OCI-LY7 (cell line): ENCODE measurements at regions not wholly inside any gene's neighbourhood (a gene's known extent, or its start where the extent isn't known, plus 50 kb on each side); places are given as distances from the start of the nearest gene placed in this dataset.

ENCODE experiments used
- BruUV-seq: library from RNA; stranded (reverse); fragments of 400-500 nt; replicated peaks from 2 replicates; lab custom pipeline; 2021; lab: Mats Ljungman, UMichigan
- CTCF ChIA-PET: fragments of 300-600 bp; sonication (Branson Sonifier 250); formaldehyde crosslinking; loops from one replicate; lab custom pipeline; 2022; ENCODE audit warnings: antibody characterized with exemption; ENCODE audit not compliant: unreplicated experiment; lab: Charles Lee
- POLR2A ChIA-PET: fragments of 300-600 bp; sonication (Branson Sonifier 250); formaldehyde crosslinking; loops from one replicate; lab custom pipeline; 2022; ENCODE audit warnings: antibody characterized with exemption; lab: Charles Lee
- DNase-seq: peaks from one replicate; pipeline ENCODE4 v3.0.0-alpha.2; 2015; ENCODE audit warnings: low spot score
- H2AFZ ChIP-seq: fragments of 200-600 bp; sonication (generic), shearing (Covaris generic); 2 replicates; pipeline ENCODE4 v1.6.1; 2014; ENCODE audit warnings: mild to moderate bottlenecking, antibody characterized with exemption, low read length, moderate library complexity
- H3K27ac ChIP-seq: fragments of 200-600 bp; sonication (generic); 2 replicates; pipeline ENCODE4 v1.5.1; 2014; ENCODE audit warnings: mixed run types, low read depth, mild to moderate bottlenecking, moderate library complexity, low read length, inconsistent platforms; ENCODE audit not compliant: poor library complexity, severe bottlenecking
- H3K36me3 ChIP-seq: fragments of 200-600 bp; sonication (generic); 2 replicates; pipeline ENCODE4 v1.6.1; 2014; ENCODE audit warnings: mild to moderate bottlenecking, antibody characterized with exemption, low read length, moderate library complexity, mixed read lengths; ENCODE audit not compliant: insufficient read depth
- H3K4me1 ChIP-seq: fragments of 200-600 bp; sonication (generic); 2 replicates; pipeline ENCODE4 v1.5.1; 2014; ENCODE audit warnings: mild to moderate bottlenecking, low read length; ENCODE audit not compliant: insufficient read depth, poor library complexity, severe bottlenecking
- H3K4me2 ChIP-seq: fragments of 200-600 bp; sonication (generic); 2 replicates; pipeline ENCODE4 v1.6.1; 2014; ENCODE audit warnings: mild to moderate bottlenecking, low read length
- H3K4me3 ChIP-seq: fragments of 200-600 bp; sonication (generic); 2 replicates; pipeline ENCODE4 v1.5.1; 2014; ENCODE audit warnings: mild to moderate bottlenecking, low read depth, low read length; ENCODE audit not compliant: poor library complexity, severe bottlenecking
- H3K79me2 ChIP-seq: fragments of 200-600 bp; sonication (generic); 2 replicates; pipeline ENCODE4 v1.6.1; 2016; ENCODE audit warnings: low read depth, mild to moderate bottlenecking, low read length, moderate library complexity, mixed read lengths; ENCODE audit not compliant: insufficient read depth
- H3K9me2 ChIP-seq: fragments of 200-600 bp; sonication (generic); 2 replicates; pipeline ENCODE4 v1.6.1; 2016; ENCODE audit warnings: mild to moderate bottlenecking, low read length, mixed read lengths; ENCODE audit not compliant: insufficient read depth
- H3K9me3 ChIP-seq: fragments of 200-600 bp; sonication (generic); 2 replicates; pipeline ENCODE4 v1.6.1; 2014; ENCODE audit warnings: mild to moderate bottlenecking, mixed run types, low read length, mixed read lengths
- H4K20me1 ChIP-seq: fragments of 200-600 bp; sonication (generic); 2 replicates; pipeline ENCODE4 v1.6.1; 2014; ENCODE audit warnings: mild to moderate bottlenecking, antibody characterized with exemption, low read length, moderate library complexity, mixed read lengths; ENCODE audit not compliant: insufficient read depth
- CTCF ChIP-seq: fragments of 200-600 bp; sonication (generic); conservative IDR thresholded peaks from 2 replicates; pipeline ENCODE4 v1.5.1; 2014; ENCODE audit warnings: mild to moderate bottlenecking, antibody characterized with exemption, low read length, moderate library complexity, mixed read lengths
- EZH2phosphoT487 ChIP-seq: fragments of 200-600 bp; sonication (generic); IDR thresholded peaks from 2 replicates; pipeline ENCODE4 v1.6.1; 2018; ENCODE audit warnings: low read depth, borderline replicate concordance, mild to moderate bottlenecking, mixed run types, antibody characterized with exemption, low read length, moderate library complexity, mixed read lengths
- intact Hi-C: fragments of 100-400 bp; cut with micrococcal nuclease; formaldehyde crosslinking; loops from one replicate; pipeline ENCODE4 v1.10.0; 2022; ENCODE audit not compliant: unreplicated experiment

- intact Hi-C loops: no loop called here
- H4K20me1 ChIP-seq: no peaks in the 10 kb centered on the region
- no peak overlapping the region for H3K4me2 ChIP-seq
- no peak overlapping the region for H3K27ac ChIP-seq
- H3K79me2 ChIP-seq: no peaks in the 10 kb centered on the region
- BruUV-seq: no TSS peak
- no peak overlapping the region for H2AFZ ChIP-seq
- no peaks in the 10 kb centered on the region for H3K4me1 ChIP-seq
- no peak for TF ChIP-seq EZH2phosphoT487
- no peaks in the 10 kb centered on the region for H3K36me3 ChIP-seq
- no peak overlapping the region for H3K4me3 ChIP-seq
- no peak for DNase-seq
- no peaks in the 10 kb centered on the region for H3K9me2 ChIP-seq
- no peaks in the 10 kb centered on the region for H3K9me3 ChIP-seq
- CTCF ChIA-PET: no interaction called here
- POLR2A ChIA-PET: no interaction called here
Observed at GRCh38 chr16:9316008-9316407, 224.6 kb downstream of the HAPSTR1 start.

GRCh38 chr16:9316615-9317014 is 225.2 kb downstream of the HAPSTR1 start:
- Histone ChIP-seq H2AFZ (no peak overlapping the region), H3K9me3 (no peaks in the 10 kb centered on the region), H4K20me1 (no peaks in the 10 kb centered on the region), H3K36me3 (no peaks in the 10 kb centered on the region), H3K9me2 (no peaks in the 10 kb centered on the region), H3K4me2 (no peak overlapping the region), H3K79me2 (no peaks in the 10 kb centered on the region), H3K4me3 (no peak overlapping the region), H3K4me1 (no peaks in the 10 kb centered on the region), H3K27ac (no peak overlapping the region)
- intact Hi-C loops: no loop called here
- DNase-seq: no peak
- TF ChIP-seq CTCF (no peak), EZH2phosphoT487 (no peak)
- BruUV-seq: no TSS peak
- ChIA-PET CTCF (no interaction called here), POLR2A (no interaction called here)

- no TSS peak for BruUV-seq
- no peaks in the 10 kb centered on the region for H3K79me2 ChIP-seq
Observed at GRCh38 chr16:9318764-9319163, 227.3 kb downstream of the HAPSTR1 start.

More at GRCh38 chr16:9318764-9319163, 227.3 kb downstream of the HAPSTR1 start:
- Histone ChIP-seq H3K4me2 (no peak overlapping the region), H3K36me3 (no peaks in the 10 kb centered on the region), H3K9me2 (no peaks in the 10 kb centered on the region), H3K4me1 (no peaks in the 10 kb centered on the region), H4K20me1 (no peaks in the 10 kb centered on the region), H2AFZ (peak overlapping the region; percentile 48; the same call in 1 of the 2 replicates), H3K4me3 (no peak overlapping the region), H3K9me3 (no peaks in the 10 kb centered on the region), H3K27ac (no peak overlapping the region)
- DNase-seq: peak; percentile 2
- POLR2A ChIA-PET: no interaction called here
- CTCF ChIA-PET: no interaction called here
- intact Hi-C loops: no loop called here
- TF ChIP-seq EZH2phosphoT487 (no peak), CTCF (no peak)
